ENCODE measurements at regions not wholly inside any gene's neighbourhood (a gene's known extent, or its start where the extent isn't known, plus 50 kb on each side); places are given as distances from the start of the nearest gene placed in this dataset.
"Not testable (repeated sequence)": the region's sequence is repeated elsewhere in the genome, so short reads cannot be mapped to it uniquely, and the experiment has no call there.

DNA sequence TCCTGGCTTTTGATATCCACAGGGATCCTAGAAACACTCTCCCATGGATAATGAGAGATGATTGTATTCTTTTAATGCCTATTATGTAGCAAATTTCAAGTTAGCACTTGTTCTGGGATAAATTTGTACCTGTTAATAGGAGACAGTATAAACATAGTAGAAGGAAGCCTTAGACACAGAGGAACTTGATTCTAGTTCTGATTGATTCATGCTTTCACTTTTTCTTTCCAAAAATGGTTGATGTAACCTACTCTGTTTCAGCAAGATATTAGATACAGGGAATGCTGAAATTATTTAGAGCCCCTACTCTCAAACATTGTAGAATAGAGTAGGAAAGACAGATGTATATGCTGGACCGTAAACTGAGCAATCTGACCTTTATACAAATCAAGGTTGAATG lies 85.3 kb upstream of the RGPD2 start:
- not testable (repeated sequence) for H3K18ac ChIP-seq (ENCODE audit: low read length); H2BK5ac ChIP-seq (ENCODE audit: low read length); H3K4me1 ChIP-seq (ENCODE audit: control insufficient read depth, low read depth, low read length); H3K27ac ChIP-seq (ENCODE audit: low read depth, low read length); H4K8ac ChIP-seq (ENCODE audit: low read depth, low read length); H3K56ac ChIP-seq (ENCODE audit: low read length); H3K36me3 ChIP-seq (ENCODE audit: control insufficient read depth, insufficient read depth, low read length); H4K5ac ChIP-seq (ENCODE audit: low read length); H3K9ac ChIP-seq (ENCODE audit: low read length); H3K27me3 ChIP-seq (ENCODE audit: insufficient read depth, low read length, poor library complexity); DNase-seq; H3K79me2 ChIP-seq (ENCODE audit: control insufficient read depth, insufficient read depth, low read length); H3K79me1 ChIP-seq (ENCODE audit: low read length); H3K4me2 ChIP-seq (ENCODE audit: low read length); H2BK15ac ChIP-seq (replicated peaks; ENCODE audit: low read depth); H3K23ac ChIP-seq (ENCODE audit: low read length); H2AK5ac ChIP-seq (ENCODE audit: low read length); H3K4me3 ChIP-seq (ENCODE audit: low read length); H2BK120ac ChIP-seq (ENCODE audit: low read depth, low read length); H3K4ac ChIP-seq (ENCODE audit: low read depth, low read length)
- no CpG with 5 or more reads among the region's 1 CpG for WGBS (ENCODE audit: extremely low coverage, insufficient coverage, low lambda C conversion rate)

DNA sequence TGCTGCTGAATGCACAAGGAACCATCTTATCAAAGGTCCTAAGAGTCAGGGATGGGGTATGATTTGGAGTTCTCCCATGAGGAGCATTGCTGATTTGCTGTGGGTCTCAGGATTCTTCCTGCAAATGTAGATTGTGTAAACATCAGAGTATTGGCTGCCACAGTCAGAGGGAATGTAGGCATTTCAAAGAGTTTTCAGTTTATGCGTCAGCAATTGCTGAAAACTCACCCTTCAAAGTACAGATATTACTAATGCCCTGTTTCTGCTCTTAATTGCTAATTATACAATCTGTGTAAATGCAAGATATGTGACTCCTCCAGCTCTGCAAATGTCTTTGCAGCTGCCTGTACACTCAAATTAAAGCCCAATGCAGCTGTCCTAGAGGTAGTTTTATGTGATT lies 83.4 kb upstream of the RGPD2 start:
- not testable (repeated sequence) for H3K4me1 ChIP-seq (ENCODE audit: control insufficient read depth, low read depth, low read length); H2BK5ac ChIP-seq (ENCODE audit: low read length); H3K27me3 ChIP-seq (ENCODE audit: insufficient read depth, low read length, poor library complexity); DNase-seq; H3K9ac ChIP-seq (ENCODE audit: low read length); H2BK120ac ChIP-seq (ENCODE audit: low read depth, low read length); H2AK5ac ChIP-seq (ENCODE audit: low read length); H3K56ac ChIP-seq (ENCODE audit: low read length); H3K79me1 ChIP-seq (ENCODE audit: low read length); H2BK15ac ChIP-seq (replicated peaks; ENCODE audit: low read depth); H3K4me2 ChIP-seq (ENCODE audit: low read length); H4K5ac ChIP-seq (ENCODE audit: low read length); H4K8ac ChIP-seq (ENCODE audit: low read depth, low read length); H3K27ac ChIP-seq (ENCODE audit: low read depth, low read length); H3K23ac ChIP-seq (ENCODE audit: low read length); H3K79me2 ChIP-seq (ENCODE audit: control insufficient read depth, insufficient read depth, low read length); H3K36me3 ChIP-seq (ENCODE audit: control insufficient read depth, insufficient read depth, low read length); H3K4me3 ChIP-seq (ENCODE audit: low read length); H3K4ac ChIP-seq (ENCODE audit: low read depth, low read length); H3K18ac ChIP-seq (ENCODE audit: low read length)
- no CpG with 5 or more reads among the region's 1 CpG for WGBS (ENCODE audit: extremely low coverage, insufficient coverage, low lambda C conversion rate)

DNA sequence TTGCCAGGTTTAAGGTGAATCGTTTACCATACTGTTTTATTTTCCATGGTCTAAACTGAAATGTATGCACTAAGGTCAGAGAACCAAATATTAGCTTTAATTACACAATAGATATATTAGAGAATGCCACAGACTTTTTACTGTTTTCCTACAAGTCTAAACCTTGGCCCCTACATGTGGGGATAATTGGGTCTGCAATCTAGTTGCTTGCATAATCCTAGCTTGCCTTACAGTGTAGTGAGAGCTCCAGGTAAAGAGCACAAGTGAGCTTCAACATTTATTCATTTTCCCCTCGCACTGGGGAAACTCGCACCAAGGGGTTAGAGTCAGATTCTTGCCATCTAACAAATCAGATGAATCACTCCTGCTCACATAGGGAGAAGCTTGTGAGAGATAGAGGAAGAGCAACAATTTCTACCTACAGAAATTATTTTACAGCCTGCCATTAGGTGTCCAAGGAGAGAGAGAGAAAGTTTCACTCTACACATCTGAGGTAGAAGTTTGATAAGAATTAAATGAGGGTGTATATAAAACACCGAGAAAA lies 82.0 kb upstream of the RGPD2 start:
- H3K27me3 ChIP-seq (ENCODE audit: insufficient read depth, low read length, poor library complexity); H2BK15ac ChIP-seq (replicated peaks; ENCODE audit: low read depth); H3K23ac ChIP-seq (ENCODE audit: low read length); H3K56ac ChIP-seq (ENCODE audit: low read length); DNase-seq; H3K27ac ChIP-seq (ENCODE audit: low read depth, low read length); H4K8ac ChIP-seq (ENCODE audit: low read depth, low read length); H3K18ac ChIP-seq (ENCODE audit: low read length); H3K36me3 ChIP-seq (ENCODE audit: control insufficient read depth, insufficient read depth, low read length); H2BK120ac ChIP-seq (ENCODE audit: low read depth, low read length); H3K4me2 ChIP-seq (ENCODE audit: low read length); H2AK5ac ChIP-seq (ENCODE audit: low read length); H3K79me2 ChIP-seq (ENCODE audit: control insufficient read depth, insufficient read depth, low read length); H3K4me1 ChIP-seq (ENCODE audit: control insufficient read depth, low read depth, low read length); H3K9ac ChIP-seq (ENCODE audit: low read length); H2BK5ac ChIP-seq (ENCODE audit: low read length); H3K79me1 ChIP-seq (ENCODE audit: low read length); H4K5ac ChIP-seq (ENCODE audit: low read length); H3K4ac ChIP-seq (ENCODE audit: low read depth, low read length); H3K4me3 ChIP-seq (ENCODE audit: low read length): not testable (repeated sequence)
- no CpG with 5 or more reads among the region's 4 CpGs for WGBS (ENCODE audit: extremely low coverage, insufficient coverage, low lambda C conversion rate)

DNA sequence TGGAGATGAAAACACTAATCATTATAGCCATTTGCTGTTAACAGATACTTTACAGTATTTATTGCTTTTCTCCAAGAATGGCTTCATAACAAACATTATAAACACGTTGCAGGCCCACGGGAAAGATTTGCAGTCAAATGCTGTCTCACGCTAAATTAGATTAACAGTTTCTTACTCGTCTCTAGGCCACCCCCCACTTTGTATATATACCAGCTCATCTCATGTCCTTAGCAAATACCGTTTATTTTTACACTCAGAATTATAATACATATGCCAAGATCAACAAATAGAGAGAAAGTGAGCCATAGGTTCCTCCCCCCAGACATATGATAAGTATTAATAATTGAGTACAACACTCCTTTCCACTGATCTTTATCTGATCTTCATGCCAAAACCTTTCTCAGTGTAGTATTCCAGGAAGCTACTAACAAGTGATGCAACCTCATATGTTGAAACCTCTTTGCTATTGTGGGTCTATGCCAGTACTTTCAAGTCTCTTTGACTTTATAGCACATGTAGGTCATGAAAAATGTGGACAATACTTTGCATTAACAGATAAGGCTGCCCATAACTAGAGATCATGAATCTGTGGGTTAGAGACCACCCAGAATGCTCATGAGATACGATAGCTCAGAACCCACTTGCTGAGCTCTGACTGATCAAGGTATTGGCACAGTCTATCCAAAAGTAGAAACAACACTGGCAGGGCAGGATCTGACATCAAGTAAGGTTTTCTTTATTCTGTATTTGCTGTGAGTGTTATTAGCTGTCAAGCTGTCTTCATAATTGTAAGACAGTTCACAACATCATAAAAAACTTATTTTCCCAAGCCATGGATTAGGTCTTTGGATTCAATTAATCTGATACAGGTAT lies 77.9 kb upstream of the RGPD2 start:
- not testable (repeated sequence) for H3K27me3 ChIP-seq (ENCODE audit: insufficient read depth, low read length, poor library complexity); H3K79me1 ChIP-seq (ENCODE audit: low read length); H3K9ac ChIP-seq (ENCODE audit: low read length); H3K4ac ChIP-seq (ENCODE audit: low read depth, low read length); H3K4me2 ChIP-seq (ENCODE audit: low read length); H4K5ac ChIP-seq (ENCODE audit: low read length); DNase-seq; H2BK15ac ChIP-seq (replicated peaks; ENCODE audit: low read depth); H3K18ac ChIP-seq (ENCODE audit: low read length); H3K4me3 ChIP-seq (ENCODE audit: low read length); H3K27ac ChIP-seq (ENCODE audit: low read depth, low read length); H2AK5ac ChIP-seq (ENCODE audit: low read length); H2BK5ac ChIP-seq (ENCODE audit: low read length); H3K56ac ChIP-seq (ENCODE audit: low read length); H3K36me3 ChIP-seq (ENCODE audit: control insufficient read depth, insufficient read depth, low read length); H3K23ac ChIP-seq (ENCODE audit: low read length); H4K8ac ChIP-seq (ENCODE audit: low read depth, low read length); H3K79me2 ChIP-seq (ENCODE audit: control insufficient read depth, insufficient read depth, low read length); H2BK120ac ChIP-seq (ENCODE audit: low read depth, low read length); H3K4me1 ChIP-seq (ENCODE audit: control insufficient read depth, low read depth, low read length)
- WGBS (ENCODE audit: extremely low coverage, insufficient coverage, low lambda C conversion rate) = no CpG with 5 or more reads among the region's 6 CpGs

DNA sequence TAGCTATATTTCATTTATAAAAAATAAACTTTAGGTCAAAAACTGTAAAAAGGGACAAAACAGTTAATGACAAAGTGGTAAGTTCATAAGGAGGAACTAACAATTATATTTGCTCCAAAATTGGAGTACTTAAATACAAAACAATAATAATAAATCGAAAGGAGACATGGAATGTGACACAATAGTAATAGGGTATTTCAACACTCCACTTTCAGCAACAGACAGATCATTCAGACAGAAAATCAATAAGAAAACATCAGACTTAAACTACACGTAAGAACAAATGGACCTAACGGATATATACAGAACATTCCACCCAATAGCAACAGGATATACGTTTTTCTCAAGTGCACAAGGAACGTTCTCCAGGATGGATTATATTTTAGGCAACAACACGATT lies 58.1 kb upstream of the RGPD2 start:
- not testable (repeated sequence) for H3K36me3 ChIP-seq (ENCODE audit: control insufficient read depth, insufficient read depth, low read length); H3K23ac ChIP-seq (ENCODE audit: low read length); H3K27ac ChIP-seq (ENCODE audit: low read depth, low read length); H3K4me3 ChIP-seq (ENCODE audit: low read length); H2BK120ac ChIP-seq (ENCODE audit: low read depth, low read length); H3K4ac ChIP-seq (ENCODE audit: low read depth, low read length); H3K79me1 ChIP-seq (ENCODE audit: low read length); H3K27me3 ChIP-seq (ENCODE audit: insufficient read depth, low read length, poor library complexity); H3K9ac ChIP-seq (ENCODE audit: low read length); H2BK5ac ChIP-seq (ENCODE audit: low read length); H4K5ac ChIP-seq (ENCODE audit: low read length); H2BK15ac ChIP-seq (replicated peaks; ENCODE audit: low read depth); H3K4me1 ChIP-seq (ENCODE audit: control insufficient read depth, low read depth, low read length); H3K56ac ChIP-seq (ENCODE audit: low read length); H3K18ac ChIP-seq (ENCODE audit: low read length); H3K4me2 ChIP-seq (ENCODE audit: low read length); DNase-seq; H3K79me2 ChIP-seq (ENCODE audit: control insufficient read depth, insufficient read depth, low read length); H2AK5ac ChIP-seq (ENCODE audit: low read length); H4K8ac ChIP-seq (ENCODE audit: low read depth, low read length)
- WGBS (ENCODE audit: extremely low coverage, insufficient coverage, low lambda C conversion rate) = no CpG with 5 or more reads among the region's 6 CpGs
